IPS DF 4.7 (cell line): ENCODE measurements at regions not wholly inside any gene's neighbourhood (a gene's known extent, or its start where the extent isn't known, plus 50 kb on each side); places are given as distances from the start of the nearest gene placed in this dataset.
"Not testable (repeated sequence)": the region's sequence is repeated elsewhere in the genome, so short reads cannot be mapped to it uniquely, and the experiment has no call there.

ENCODE experiments used
- DNase-seq: peaks from one replicate; pipeline ENCODE4 v3.0.0-alpha.2; 2013; ENCODE audit warnings: low spot score; ENCODE audit errors: extremely low read depth

DNA sequence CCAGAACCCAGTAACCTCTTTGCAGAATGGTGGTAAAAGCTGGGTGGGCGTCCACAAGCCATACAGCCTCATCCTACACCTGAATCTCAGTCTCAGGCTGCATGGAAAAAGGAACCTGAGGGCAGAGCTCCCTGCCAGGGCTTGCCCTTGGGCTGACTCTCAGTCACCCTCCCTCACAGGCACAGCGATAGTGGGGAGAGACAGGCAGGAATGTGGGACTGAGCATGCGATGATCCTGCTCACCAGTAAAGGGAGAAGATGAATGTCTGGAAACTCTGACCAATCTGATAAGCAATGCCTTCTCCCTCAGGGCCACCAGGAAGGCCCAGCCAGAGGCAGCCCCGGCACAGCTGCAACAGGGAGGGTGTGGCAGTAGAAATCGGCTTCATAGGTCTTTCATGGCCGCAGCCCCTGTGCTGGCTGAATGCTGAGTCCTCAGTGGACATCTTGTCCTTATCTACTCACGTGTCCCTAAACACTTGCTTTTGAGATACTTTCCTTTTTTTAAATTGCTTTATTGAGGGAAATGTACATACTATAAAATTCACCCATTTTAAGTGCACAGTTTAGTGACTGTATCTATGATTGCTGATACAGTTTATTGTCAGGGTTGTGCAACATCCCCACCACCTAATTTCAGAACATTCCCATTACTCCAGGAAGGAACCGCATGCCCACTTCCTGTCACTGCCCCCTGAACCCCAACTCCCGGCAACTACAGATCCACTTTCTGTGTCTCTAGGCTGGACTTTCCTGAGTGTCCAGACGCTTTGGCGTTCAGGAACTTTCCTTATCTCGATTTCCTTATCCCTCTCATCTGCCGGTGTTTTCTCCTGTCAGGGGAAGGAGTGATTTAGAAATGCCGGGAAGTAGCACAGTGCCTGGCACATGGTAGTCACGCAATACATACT lies 258.1 kb downstream of the PCNX1 start:
- no peak for DNase-seq

DNA sequence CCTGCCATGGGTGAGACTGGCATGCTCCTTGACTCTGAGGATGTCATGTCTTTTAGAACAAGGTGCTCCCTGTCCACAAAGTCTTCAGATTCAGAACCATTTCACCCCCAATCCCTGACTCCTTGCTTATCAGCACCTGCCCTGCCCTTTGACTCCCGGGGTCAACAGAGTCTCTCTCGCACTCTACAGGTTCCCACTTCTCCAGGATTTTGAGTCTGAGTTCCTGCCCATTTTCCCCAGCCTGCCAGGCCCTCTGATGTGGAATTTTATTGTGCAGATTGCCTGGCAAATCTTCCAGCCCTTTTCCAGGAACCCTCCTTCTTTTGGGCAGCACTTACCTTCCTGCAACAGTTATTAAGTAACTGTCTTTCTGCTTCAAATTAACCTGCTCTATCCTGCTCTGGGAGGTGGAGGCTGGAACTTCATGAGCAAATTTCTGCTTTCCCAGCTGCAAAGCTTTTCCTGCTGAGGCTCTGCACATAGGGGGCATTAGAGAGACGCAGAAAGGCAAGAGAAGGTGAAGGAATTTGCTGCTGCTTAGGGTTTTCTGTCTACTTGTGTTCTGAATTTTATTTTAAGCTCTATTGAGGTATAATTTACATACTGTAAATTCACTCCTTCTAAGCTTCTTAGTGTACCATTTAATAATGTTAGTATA lies 259.1 kb downstream of the PCNX1 start:
- peak; percentile 44 for DNase-seq

DNA sequence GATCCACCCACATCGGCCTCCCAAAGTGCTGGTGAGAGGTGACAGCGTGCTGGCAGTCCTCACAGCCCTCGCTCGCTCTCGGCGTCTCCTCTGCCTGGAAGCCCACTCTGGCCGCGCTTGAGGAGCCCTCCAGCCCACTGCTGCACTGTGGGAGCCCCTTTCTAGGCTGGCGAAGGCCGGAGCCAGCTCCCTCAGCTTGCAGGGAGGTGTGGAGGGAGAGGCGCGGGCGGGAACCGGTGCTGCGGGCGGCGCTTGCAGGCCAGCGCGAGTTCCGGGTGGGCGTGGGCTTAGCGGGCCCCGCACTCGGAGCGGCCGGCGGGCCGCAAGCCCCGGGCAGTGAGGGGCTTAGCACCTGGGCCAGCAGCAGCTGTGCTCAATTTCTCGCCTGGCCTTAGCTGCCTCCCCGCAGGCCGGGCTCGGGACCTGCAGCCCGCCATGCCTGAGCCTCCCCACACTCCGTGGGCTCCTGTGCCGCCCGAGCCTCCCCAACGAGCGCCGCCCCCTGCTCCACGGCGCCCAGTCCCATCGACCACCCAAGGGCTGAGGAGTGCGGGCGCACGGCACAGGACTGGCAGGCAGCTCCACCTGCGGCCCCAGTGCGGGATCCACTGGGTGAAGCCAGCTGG lies 260.2 kb downstream of the PCNX1 start:
- not testable (repeated sequence) for DNase-seq

DNA sequence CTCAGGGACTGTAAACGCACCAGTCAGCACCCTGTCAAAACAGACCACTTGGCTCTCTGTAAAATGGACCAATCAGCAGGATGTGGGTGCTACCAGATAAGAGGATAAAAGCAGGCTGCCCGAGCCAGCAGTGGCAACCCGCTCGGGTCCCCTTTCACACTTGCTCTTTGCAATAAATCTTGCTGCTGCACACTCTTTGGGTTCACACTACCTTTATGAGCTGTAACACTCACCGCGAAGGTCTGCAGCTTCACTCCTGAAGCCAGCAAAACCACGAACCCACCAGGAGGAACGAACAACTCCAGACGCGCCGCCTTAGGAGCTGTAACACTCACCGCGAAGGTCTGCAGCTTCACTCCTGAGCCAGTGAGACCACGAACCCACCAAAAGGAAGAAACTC lies 260.9 kb downstream of the PCNX1 start:
- DNase-seq: not testable (repeated sequence)

DNA sequence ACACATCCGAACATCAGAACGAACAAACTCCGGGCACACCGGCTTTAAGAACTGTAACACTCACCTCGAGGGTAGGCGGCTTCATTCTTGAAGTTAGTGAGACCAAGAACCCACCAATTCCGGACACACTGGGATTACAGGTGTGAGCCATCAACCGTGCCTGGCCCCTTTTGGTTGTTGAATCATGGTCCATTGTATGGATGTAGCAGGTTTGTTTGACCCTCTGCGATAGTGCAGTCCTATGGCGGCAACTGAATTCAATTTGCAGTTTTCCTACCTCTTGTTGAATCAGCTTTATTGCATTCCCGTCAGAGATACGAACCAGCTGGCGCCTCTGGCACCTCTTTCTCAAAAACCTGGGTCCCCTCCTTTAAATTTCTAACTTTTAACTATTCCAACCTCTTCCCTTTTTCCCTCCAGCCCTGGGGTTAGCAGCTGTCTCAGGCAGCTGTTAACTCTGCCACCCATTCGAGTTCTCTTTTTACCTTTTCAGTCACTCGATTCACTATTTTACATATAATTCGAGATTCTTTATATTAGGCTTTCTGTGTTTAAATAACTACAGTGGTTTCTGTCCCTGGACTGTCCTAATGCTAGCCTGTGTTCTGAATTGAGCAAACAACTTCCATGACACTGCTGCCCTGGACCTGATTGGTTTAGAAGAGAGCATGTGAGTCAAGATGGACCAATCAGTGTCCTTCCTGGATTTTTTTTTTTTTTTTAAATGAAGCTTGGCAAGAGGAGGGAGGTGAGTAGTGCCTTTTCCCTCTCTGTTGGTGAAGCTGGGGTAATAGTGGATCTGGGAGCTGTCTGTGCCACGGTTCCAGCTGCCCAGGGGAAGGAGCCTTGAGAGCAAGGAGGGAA lies 261.5 kb downstream of the PCNX1 start:
- DNase-seq: no peak

DNA sequence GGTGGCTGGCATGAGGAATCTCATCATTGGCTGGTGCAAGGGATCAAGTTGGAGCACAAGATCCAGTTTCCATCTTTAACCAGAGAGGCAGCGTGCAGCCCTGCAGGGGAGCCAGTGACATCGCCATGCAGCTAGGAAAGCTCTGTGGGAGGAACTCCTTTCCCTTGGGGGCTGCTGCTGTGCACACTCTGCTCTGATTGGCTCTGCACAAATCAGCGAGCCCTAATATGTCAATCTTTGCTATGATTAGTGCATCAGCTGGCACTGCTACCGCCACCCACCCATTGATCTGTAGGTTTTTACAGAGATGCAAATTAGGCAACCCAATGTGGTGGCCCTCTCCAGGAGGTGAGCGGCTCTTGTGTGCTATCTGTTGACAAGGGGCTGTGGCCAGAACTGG lies 262.6 kb downstream of the PCNX1 start:
- DNase-seq: no peak

DNA sequence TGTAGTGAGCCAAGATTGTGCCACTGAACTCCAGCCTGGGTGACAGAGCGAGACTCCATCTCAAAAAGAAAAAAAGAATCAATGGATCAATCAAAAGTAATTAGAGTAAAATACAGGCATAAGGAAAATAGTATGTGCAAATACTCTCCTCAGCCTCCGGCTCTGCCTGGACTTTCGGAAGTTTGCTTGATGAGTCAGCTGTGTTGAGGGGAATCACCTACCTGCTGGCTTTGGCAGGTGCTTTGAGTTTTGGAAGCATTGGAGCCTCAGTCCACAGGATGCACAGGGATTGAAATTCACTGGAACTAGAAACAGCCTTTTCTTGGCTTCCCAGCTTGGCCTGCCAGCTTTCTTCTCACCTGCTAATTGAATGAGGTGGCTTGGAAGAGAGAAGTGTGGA lies 268.2 kb downstream of the PCNX1 start:
- no peak for DNase-seq

DNA sequence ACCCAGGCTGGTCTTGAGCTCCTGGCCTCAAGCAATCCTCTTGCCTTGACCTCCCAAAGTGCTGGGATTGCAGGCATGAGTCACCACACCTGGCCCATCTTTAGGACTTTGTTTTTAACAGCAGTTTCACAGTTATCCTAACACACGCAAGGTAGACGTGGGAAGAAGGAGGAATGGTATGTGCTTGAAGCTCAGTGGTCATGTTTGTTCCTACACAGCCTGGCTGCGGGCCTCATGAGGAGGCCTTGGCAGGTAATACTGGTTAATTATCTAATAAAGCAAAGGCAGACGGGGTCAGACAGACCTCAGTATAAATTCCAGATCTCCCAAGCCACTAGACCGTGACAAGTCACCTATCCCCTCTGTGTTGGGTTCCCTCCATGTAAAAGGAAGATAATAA lies 271.8 kb downstream of the PCNX1 start:
- DNase-seq: no peak

DNA sequence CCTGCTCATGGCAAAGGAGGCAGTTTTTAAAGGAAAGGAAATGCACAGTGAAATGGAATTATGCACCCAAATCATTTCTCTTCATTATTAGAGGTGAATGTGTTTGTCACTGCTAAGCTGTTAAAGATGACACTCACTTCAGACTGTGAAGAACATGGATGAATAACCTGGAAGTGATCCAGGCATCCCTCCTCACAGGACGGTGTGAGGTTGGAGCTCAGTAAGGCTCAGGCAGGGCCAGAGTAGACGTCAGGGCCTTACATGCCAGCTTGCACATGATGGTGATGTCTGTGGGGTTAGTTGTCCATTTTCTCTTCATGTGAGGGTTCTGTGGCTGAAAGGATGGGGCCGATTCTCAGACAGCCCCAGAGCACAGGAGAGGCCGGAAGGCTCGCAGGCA lies 273.1 kb downstream of the PCNX1 start:
- no peak for DNase-seq

DNA sequence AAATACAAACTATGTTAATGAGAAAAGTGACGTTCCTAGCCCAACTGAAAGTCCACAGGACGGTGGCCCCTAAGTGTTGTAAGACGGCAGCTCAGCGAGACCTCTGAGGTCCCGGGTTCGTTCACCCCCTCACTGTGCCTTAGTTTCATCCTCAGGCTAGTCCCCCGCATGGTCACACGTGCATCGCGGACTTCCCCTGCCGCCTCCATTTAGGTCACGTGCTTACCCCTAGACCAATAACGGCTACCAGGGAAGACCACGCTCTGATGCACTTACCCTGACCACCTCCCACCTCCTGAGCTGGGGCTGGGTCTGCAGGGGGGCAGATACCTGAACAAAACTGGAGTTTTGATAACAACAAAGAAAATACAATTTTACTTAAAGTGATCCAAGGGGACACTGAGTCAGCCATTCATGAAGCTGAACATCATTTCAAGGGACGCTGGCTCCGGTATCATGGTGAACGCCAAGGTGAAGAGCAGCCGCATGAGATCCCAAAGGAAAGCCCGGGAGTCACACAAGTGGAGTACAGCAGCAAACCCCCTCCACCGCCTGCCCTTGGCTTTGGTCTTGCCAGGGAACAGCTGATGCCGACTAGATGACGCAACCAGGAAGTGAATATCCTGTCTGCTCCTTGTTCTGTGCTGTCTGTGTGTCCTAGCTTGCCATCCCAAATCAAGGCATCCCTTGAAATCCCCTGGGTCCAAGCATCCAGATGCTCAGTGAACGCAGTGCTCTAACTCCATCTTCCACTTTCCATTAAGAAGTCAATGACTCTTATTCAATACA lies 274.1 kb downstream of the PCNX1 start:
- DNase-seq: no peak

DNA sequence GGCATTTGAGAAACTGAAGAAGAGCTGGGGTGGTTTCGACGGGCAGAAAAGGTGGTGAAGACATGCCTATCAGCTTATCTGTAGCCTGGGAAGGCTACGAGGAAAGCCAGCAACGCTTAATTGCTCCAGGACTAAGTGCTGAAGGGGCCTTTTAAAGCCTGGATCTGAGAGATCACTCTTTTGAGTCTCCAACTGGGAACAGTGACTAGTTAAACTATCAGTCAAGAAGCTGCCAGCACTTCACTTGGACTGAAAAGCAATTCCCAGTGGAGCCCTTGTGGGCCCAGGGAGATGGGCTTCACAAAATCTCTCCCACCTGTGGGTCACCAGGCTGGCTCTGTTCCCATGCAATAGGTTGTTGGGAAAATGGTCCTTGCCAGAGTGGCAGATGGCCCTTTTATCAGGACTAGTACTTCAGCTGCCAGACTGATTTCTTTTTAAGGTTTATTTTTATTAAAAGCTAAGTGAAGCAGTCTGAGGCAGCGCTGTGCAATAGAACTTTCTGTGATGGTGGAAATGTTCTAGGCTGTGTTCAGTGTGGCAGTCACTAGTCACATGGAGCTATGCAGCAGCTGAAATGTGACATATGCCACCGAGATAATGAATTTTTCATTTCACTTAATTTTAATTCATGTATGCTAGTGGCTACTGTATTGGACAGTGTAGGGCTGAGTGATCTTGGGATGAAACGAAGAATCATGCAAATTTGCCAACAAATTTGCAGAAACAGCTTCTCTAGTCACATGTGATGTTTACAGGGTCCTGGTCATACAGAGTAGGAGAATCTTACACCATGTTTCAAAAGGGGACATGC lies 276.8 kb downstream of the PCNX1 start:
- DNase-seq: no peak

DNA sequence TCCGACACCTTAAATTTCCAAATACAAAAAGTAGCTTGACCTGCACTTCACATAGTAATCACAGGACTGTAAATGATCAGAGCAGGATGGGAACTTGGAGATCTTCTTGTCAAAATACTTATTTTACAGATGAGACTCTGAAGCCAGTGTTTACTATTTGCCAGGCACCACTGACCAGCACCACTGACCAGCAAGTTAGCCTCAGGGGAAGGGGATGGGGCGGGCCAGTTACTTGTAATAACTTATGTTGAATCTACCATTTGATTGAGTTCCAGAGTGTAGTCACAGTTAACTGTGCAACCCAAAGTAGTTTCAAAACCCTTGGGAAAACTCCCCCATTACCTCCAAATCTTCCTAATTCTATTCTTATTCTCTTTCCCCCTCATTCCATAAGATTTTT lies 278.4 kb downstream of the PCNX1 start:
- no peak for DNase-seq

DNA sequence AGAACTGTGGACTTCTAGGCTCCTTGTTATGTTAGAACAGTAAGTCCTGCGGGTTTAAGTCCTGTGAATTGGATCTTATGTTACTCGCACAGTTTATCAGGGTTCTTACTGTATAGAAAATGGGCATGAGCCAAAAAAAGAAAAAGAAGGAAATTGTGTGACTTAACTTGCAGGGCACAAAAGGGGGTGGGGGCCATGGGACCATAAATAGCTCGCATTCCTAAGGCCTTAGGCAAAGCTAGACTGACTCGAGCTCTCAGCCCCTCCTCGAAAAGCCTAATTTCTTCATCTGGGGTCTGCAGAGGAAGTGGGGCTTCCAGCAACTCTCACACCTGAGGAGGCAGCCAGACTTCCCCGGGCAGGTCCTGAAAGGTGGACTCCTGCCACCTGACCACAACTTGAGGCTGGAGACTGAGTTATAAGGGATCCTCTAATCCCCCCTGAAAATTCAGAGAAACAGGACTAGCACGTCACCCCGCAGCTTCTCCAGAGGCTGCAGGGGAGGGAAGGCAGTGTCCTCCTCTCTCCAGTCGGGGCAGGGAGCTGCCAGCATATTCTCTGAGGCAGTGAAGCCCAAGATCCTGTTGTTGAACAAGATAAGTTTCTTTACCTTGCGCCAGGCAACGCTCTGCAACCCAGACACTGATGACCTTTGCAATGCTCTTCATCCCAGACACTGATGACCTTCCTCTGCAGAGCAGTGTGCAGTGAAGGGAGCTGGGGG lies 280.5 kb downstream of the PCNX1 start:
- no peak for DNase-seq

DNA sequence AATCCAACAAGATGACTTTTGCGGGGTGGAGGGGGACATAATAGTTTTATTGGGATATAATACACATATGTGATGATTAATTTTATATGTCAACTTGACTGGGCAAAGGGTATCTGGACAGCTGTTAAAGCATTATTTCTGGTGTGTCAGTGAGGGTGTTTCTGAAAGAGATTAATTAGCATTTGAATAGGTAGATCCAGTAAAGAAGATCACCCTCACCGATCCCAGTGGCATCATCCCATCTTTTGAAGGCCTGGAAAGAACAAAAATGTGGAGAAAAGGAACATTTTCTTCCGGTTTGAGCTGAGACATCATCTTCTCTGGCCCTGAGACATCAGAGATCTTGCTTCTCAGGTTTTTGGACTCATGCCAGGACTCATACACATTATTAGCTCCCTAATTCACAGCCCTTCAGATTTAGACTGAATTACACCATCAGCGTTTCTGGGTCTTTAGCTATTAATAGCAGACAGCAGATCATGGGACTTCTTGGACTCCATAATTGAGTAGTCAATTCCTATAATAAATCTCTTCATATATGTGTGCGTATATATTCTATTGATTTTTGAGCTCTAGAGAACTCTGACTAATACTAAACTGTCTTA lies 283.6 kb downstream of the PCNX1 start:
- no peak for DNase-seq

DNA sequence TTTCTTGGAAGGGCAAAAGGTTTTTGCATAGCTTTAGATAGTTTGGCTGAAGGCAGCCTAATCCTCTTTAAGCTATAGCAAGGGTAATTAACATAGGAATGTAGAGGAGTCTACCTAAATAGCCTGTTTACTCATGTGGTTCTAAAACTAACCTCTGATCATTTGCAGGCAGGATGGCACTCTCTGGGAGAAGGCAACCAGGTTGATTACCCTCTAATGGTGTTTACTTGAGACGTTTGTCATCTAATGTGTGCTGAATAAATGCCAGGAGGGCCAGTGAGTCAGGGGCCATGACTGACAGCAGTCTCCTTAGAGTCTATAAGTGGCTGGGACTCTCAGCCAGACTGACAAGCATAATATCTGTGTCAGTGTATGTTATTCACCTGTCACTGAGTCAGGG lies 286.4 kb downstream of the PCNX1 start:
- DNase-seq: no peak

DNA sequence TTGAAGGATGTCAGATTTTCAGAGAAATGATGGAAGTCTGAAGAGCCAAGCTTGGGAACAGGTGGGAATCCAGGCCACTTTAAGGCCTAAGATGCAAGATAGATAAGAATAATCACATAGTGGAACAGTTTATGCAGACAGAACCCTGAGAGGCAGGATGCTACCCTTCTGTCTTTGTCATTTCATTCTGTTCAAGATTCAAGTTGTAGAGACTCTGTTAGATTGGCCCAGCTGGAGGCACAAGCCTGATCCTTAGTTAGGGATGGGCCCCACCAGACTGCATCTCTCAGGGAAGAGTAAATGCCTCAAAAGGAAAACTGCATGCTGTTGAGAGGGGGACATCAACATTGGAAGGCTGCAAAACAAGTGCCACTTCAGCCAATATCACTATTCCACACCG lies 287.0 kb downstream of the PCNX1 start:
- no peak for DNase-seq

DNA sequence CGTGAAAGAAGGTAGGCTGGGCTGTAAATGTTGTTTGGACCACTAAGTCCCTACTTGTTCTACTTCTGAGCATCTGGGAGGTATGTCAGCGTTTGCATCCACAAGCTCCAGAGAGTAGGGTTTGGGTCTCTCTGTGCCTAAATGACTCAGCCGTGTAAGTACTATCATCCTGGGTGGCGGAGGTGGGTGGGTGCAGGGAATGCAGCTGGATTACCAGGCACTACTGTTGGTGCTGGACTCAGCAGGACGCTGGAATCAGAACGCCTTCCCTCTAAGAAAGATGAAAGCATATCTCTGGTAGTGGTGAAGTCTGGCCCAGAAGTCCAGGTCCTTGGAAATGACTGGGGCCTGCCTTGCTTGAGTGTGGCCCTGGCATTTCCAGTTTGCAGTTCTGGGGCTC lies 289.7 kb downstream of the PCNX1 start:
- DNase-seq: no peak

DNA sequence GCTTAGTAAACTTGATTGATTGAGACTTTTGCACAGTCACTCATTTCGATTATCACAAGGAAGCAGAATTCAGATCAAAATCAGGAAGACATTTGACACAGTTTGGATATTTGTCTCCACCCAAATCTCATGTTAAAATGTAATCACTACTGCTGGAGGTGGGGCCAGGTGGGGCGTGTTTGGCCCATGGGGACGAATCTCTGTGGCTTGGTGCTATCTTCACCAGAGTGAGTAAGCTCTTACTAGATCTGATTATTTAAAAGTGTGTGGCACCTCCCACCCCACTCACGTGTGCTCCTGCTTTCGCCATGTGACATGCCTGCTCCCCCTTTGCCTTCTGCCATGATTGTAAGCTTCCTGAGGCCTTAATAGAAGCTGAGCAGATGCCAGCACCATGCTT lies 291.4 kb downstream of the PCNX1 start:
- no peak for DNase-seq

DNA sequence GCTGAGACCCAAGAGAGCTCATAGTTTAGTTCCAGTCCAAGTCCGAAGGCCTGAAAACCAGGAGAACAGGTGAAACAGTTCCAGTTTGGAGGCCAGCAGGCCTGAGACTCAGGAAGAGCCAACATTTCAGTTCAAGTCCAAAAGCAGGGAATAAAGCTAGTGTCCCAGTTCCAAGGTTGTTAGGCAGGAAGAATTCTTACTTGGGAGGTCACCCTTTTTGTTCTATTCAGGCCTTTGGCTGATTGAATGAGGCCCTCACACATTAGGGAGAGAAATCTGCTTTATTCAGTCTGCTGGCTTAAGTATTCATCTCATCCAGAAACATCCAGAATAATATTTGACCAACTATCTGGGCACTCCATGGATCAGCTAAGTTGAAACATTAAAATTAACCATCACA lies 294.6 kb downstream of the PCNX1 start:
- no peak for DNase-seq
